C4-2B (cell line): ENCODE measurements at regions not wholly inside any gene's neighbourhood (a gene's known extent, or its start where the extent isn't known, plus 50 kb on each side); places are given as distances from the start of the nearest gene placed in this dataset.
A peak's percentile ranks its signal among the peaks of the same experiment; 100 is the strongest.
"Not testable (repeated sequence)": the region's sequence is repeated elsewhere in the genome, so short reads cannot be mapped to it uniquely, and the experiment has no call there.

Experiments used
- H3K27ac ChIP-seq: fragments of 450-650 bp; 2 replicates; pipeline ENCODE4 v1.5.1; 2017
- ZFX ChIP-seq: fragments of 450-650 bp; IDR thresholded peaks from 2 replicates; pipeline ENCODE4 v1.6.1; 2017
- TF ChIP-seq, protein P1 (sequence below): fragments of 450-650 bp; conservative IDR thresholded peaks from 2 replicates; pipeline ENCODE4 v1.5.1; 2017; ENCODE audit warnings: mild to moderate bottlenecking

- TF ChIP-seq ZFX: no peak
- TF ChIP-seq, protein P1, sequence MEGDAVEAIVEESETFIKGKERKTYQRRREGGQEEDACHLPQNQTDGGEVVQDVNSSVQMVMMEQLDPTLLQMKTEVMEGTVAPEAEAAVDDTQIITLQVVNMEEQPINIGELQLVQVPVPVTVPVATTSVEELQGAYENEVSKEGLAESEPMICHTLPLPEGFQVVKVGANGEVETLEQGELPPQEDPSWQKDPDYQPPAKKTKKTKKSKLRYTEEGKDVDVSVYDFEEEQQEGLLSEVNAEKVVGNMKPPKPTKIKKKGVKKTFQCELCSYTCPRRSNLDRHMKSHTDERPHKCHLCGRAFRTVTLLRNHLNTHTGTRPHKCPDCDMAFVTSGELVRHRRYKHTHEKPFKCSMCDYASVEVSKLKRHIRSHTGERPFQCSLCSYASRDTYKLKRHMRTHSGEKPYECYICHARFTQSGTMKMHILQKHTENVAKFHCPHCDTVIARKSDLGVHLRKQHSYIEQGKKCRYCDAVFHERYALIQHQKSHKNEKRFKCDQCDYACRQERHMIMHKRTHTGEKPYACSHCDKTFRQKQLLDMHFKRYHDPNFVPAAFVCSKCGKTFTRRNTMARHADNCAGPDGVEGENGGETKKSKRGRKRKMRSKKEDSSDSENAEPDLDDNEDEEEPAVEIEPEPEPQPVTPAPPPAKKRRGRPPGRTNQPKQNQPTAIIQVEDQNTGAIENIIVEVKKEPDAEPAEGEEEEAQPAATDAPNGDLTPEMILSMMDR: no peak
- no peak overlapping the region for H3K27ac ChIP-seq
Observed at GRCh38 chr9:33731625-33732024, 63.7 kb upstream of the PRSS3 start.

GRCh38 chr9:33734247-33734940 lies 61.0 kb upstream of the PRSS3 start:
- not testable (repeated sequence) for H3K27ac ChIP-seq

GRCh38 chr9:33734941-33735835 lies 60.2 kb upstream of the PRSS3 start:
- H3K27ac ChIP-seq: not testable (repeated sequence)

DNA sequence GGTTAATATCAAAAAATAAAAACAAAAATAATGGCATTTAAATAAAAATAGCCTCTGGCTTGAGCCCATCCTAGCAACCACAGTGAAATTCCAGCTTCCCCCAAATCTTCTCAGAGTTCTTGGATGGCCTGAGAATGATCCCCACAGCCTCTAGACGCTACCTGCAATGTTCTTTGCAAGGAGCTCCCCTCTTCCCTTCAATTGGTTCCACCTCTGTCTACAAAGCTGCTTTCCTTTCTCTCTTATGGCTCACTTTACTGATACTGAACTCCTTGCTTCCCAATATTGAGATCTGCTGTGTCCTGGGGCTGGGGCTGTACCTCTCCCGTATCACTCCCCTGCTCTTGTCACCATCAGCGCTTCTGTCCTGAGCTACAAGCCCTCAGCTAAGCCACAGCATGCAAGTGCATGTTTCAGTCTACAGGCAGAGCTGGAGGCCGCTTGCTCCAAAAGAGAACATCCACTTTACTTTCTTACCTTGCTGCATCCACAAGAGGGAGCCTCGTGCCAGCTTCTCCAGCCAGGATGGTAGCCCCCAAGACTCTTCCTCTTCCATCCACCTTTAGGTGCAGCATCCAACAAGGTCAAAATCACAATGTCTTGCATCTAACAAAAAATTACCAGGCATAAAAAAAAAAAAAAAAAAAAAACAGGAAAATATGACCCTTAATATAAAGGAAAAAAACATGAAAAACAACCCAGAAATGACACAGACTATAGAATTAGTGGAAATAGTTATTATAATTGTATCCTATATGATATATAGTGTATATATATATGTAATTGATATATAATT lies 57.4 kb upstream of the PRSS3 start:
- TF ChIP-seq, protein P1: peak; percentile 79
- no peak for TF ChIP-seq ZFX

GRCh38 chr9:33739398-33739797 lies 56.0 kb upstream of the PRSS3 start:
- TF ChIP-seq, protein P1: no peak
- no peak for TF ChIP-seq ZFX
- no peak overlapping the region for H3K27ac ChIP-seq

More for the DNA sequence above, 57.4 kb upstream of the PRSS3 start:
- H3K27ac ChIP-seq: no peak overlapping the region

DNA sequence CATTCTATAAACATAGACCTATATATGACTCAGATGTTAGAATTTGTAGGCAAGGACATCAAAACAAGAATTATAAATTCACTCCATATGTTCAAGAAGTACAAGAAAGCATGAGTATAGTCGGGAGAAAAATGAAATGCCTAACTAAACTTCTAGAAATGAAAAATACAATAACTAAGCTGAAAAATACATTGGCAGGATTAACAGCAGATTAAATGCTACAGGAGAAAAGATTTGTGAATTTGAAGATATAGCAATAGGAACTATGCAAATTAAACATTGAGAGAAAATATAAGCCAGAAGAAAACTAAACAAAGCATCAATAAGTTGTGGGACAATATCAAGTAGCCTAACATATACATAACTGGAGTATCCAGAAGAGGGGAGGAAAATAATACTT lies 55.3 kb upstream of the PRSS3 start:
- H3K27ac ChIP-seq: no peak overlapping the region
- TF ChIP-seq, protein P1: no peak
- no peak for TF ChIP-seq ZFX

DNA sequence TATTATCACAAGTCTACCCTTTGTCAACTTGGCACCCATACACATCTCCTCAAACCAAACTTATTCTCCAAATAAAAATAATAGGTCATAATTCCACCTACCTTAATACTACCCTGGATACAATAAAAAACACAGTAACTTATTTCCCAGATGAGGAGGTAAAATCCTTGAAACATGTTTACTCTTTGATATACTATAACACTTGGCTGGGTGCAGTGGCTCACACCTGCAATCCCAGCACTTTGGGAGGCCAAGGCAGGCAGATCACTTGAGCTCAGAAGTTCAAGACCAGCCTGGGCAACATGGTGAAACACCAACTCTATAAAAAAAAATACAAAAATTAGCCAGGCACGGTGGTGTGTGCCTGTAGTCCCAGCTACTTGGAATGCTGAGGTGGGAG lies 54.4 kb upstream of the PRSS3 start:
- not testable (repeated sequence) for H3K27ac ChIP-seq

- TF ChIP-seq, protein P1: no peak
- TF ChIP-seq ZFX: no peak
Observed at GRCh38 chr9:33742051-33742450, 53.3 kb upstream of the PRSS3 start.

More at GRCh38 chr9:33742051-33742450, 53.3 kb upstream of the PRSS3 start:
- H3K27ac ChIP-seq: no peak overlapping the region
